ENCODE measurements at regions not wholly inside any gene's neighbourhood (a gene's known extent, or its start where the extent isn't known, plus 50 kb on each side); places are given as distances from the start of the nearest gene placed in this dataset.

DNA sequence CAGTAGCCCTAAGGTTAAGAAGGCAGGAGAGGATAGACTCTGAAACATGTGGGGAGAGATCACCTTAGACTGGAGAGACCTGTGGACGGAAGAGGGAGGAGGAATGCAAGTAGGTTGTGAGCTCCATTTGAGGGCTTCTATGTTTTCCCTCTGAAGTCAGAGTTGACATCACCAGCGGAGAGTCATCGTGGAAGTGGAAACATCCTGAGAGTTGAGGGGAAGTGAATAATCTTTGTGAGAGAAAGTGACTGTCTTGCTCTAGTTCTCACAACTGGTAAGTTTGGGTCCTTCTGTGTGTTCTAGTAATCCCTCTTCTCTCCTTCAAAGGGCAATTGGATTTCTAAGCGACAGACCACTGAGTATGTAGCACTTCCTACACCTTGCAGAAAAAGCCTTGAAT is 103.6 kb upstream of the CCND2 start:
- Histone ChIP-seq H3K36me3 (ENCODE audit: insufficient read depth, low read length) (no peaks in the 10 kb centered on the region), H3K9me2 (ENCODE audit: insufficient read depth, low read length) (no peaks in the 10 kb centered on the region), H4K20me1 (ENCODE audit: insufficient read depth, low read length) (no peaks in the 10 kb centered on the region), H3K4me2 (ENCODE audit: low read length) (no peak overlapping the region), H3K9me3 (ENCODE audit: low read length) (no peaks in the 10 kb centered on the region), H2AFZ (ENCODE audit: low read length) (no peak overlapping the region), H3K79me2 (ENCODE audit: insufficient read depth, low read depth, low read length) (no peaks in the 10 kb centered on the region), H3K27ac (ENCODE audit: low read depth, low read length, poor library complexity, severe bottlenecking) (no peak overlapping the region), H3K4me3 (ENCODE audit: low read depth, low read length, poor library complexity, severe bottlenecking) (no peak overlapping the region), H3K4me1 (ENCODE audit: insufficient read depth, low read length, poor library complexity, severe bottlenecking) (peaks cover 3% of the 10 kb centered on the region)
- CTCF ChIA-PET (ENCODE audit: unreplicated experiment) = no interaction called here
- intact Hi-C loops (cut with micrococcal nuclease; ENCODE audit: unreplicated experiment) = no loop called here
- TF ChIP-seq EZH2phosphoT487 (IDR thresholded peaks at IDR 0.05; ENCODE audit: borderline replicate concordance, low read depth, low read length) (no peak), CTCF (conservative IDR thresholded peaks at IDR 0.05; ENCODE audit: low read length) (no peak)
- POLR2A ChIA-PET = no interaction called here
- BruUV-seq (replicated peaks) = no TSS peak
- no peak for DNase-seq (ENCODE audit: low spot score)

DNA sequence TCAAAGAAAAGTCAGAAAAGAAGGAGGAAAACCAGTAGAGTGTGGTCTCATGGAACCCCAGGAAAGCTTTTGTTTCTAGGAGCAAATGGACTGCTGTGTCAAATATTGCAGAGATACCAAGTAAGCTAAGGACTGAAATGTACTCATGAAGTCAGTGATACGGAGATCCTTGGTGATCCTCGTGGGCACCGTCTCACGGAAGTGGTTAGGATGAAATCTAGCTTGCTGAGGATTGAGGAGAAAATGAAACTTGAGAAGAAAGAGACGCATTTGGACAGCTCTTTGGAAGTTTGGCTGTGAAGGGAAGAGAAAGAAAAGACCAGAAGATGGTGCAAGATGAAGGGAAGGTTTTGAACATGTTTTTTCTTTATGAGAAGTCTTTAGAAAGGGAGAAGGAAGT is 104.0 kb upstream of the CCND2 start:
- DNase-seq (ENCODE audit: low spot score) = no peak
- CTCF ChIA-PET (ENCODE audit: unreplicated experiment) = no interaction called here
- no peak overlapping the region for H2AFZ ChIP-seq (ENCODE audit: low read length)

DNA sequence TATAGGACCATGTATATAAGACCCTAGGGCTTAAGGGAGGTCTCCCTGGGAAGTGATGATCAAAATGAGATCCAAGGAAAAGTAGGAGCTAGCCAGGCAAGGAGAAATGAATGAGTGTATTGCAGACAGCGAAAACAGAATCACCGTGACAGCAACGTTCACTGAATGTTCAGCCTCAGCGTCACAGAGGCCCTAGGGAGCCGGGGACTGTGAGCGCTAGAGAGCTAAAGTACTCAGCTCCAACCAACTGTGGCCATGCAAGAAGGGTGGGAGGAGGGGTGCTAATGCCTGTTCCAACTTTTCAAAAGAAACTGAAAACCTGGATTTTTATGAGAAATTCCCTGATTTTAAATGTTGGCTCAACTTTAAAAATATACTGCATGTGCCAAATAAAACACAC is 105.5 kb upstream of the CCND2 start:
- Histone ChIP-seq H3K36me3 (ENCODE audit: insufficient read depth, low read length) (no peaks in the 10 kb centered on the region), H3K4me1 (ENCODE audit: insufficient read depth, low read length, poor library complexity, severe bottlenecking) (peaks cover 3% of the 10 kb centered on the region), H3K27ac (ENCODE audit: low read depth, low read length, poor library complexity, severe bottlenecking) (no peak overlapping the region), H3K79me2 (ENCODE audit: insufficient read depth, low read depth, low read length) (no peaks in the 10 kb centered on the region), H3K4me3 (ENCODE audit: low read depth, low read length, poor library complexity, severe bottlenecking) (no peak overlapping the region), H3K4me2 (ENCODE audit: low read length) (no peak overlapping the region), H3K9me3 (ENCODE audit: low read length) (no peaks in the 10 kb centered on the region), H4K20me1 (ENCODE audit: insufficient read depth, low read length) (no peaks in the 10 kb centered on the region), H3K9me2 (ENCODE audit: insufficient read depth, low read length) (no peaks in the 10 kb centered on the region), H2AFZ (ENCODE audit: low read length) (no peak overlapping the region)
- CTCF ChIA-PET (ENCODE audit: unreplicated experiment) = no interaction called here
- TF ChIP-seq EZH2phosphoT487 (IDR thresholded peaks at IDR 0.05; ENCODE audit: borderline replicate concordance, low read depth, low read length) (no peak), CTCF (conservative IDR thresholded peaks at IDR 0.05; ENCODE audit: low read length) (no peak)
- no peak for DNase-seq (ENCODE audit: low spot score)
- intact Hi-C loops (cut with micrococcal nuclease; ENCODE audit: unreplicated experiment) = no loop called here
- no TSS peak for BruUV-seq (replicated peaks)
- POLR2A ChIA-PET = no interaction called here

More for the DNA sequence above, 104.0 kb upstream of the CCND2 start:
- Histone ChIP-seq H3K27ac (ENCODE audit: low read depth, low read length, poor library complexity, severe bottlenecking) (no peak overlapping the region), H3K79me2 (ENCODE audit: insufficient read depth, low read depth, low read length) (no peaks in the 10 kb centered on the region), H3K4me2 (ENCODE audit: low read length) (no peak overlapping the region), H3K9me3 (ENCODE audit: low read length) (no peaks in the 10 kb centered on the region), H3K36me3 (ENCODE audit: insufficient read depth, low read length) (no peaks in the 10 kb centered on the region), H3K4me3 (ENCODE audit: low read depth, low read length, poor library complexity, severe bottlenecking) (no peak overlapping the region), H3K4me1 (ENCODE audit: insufficient read depth, low read length, poor library complexity, severe bottlenecking) (peaks cover 3% of the 10 kb centered on the region), H4K20me1 (ENCODE audit: insufficient read depth, low read length) (no peaks in the 10 kb centered on the region), H3K9me2 (ENCODE audit: insufficient read depth, low read length) (no peaks in the 10 kb centered on the region)
- POLR2A ChIA-PET = no interaction called here
- TF ChIP-seq EZH2phosphoT487 (IDR thresholded peaks at IDR 0.05; ENCODE audit: borderline replicate concordance, low read depth, low read length) = no peak
- TF ChIP-seq CTCF (conservative IDR thresholded peaks at IDR 0.05; ENCODE audit: low read length) = no peak
- BruUV-seq (replicated peaks) = no TSS peak
- intact Hi-C loops (cut with micrococcal nuclease; ENCODE audit: unreplicated experiment) = no loop called here
